NT2/D1 (cell line): ENCODE measurements at regions not wholly inside any gene's neighbourhood (a gene's known extent, or its start where the extent isn't known, plus 50 kb on each side); places are given as distances from the start of the nearest gene placed in this dataset.

ENCODE experiments used
- YY1 ChIP-seq: IDR thresholded peaks from 2 replicates; pipeline ENCODE4 v1.6.1; 2011; ENCODE audit not compliant: insufficient read length, insufficient read depth
- ZNF274 ChIP-seq: IDR thresholded peaks from 2 replicates; pipeline ENCODE4 v1.6.1; 2011; ENCODE audit warnings: mild to moderate bottlenecking, low read depth, low read length

- TF ChIP-seq ZNF274 (no peak), YY1 (no peak)
Observed at GRCh38 chr2:180564051-180564450, 416.4 kb upstream of the UBE2E3 start.
